A549 (cell line): ENCODE measurements at regions not wholly inside any gene's neighbourhood (a gene's known extent, or its start where the extent isn't known, plus 50 kb on each side); places are given as distances from the start of the nearest gene placed in this dataset.
"Not testable (repeated sequence)": the region's sequence is repeated elsewhere in the genome, so short reads cannot be mapped to it uniquely, and the experiment has no call there.

ENCODE experiments used
- ATAC-seq, 2 experiments: fragments of 200-7000 bp in 1 of 2; fragments of >200 bp in 1 of 2; cut with Nextera tagmentation in 1 of 2; cut with Tn5 transposase in 1 of 2; 3 replicates each; pipeline versions ENCODE4 v1.8.0 to v1.9.1; 2018 to 2020; ENCODE audit warnings: mild to moderate bottlenecking in 1 of 2, moderate library complexity in 1 of 2
- CTCF ChIA-PET: fragments of 300-600 bp; sonication (Branson Sonifier 250); formaldehyde crosslinking; extraction: SDS; loops from one replicate; lab custom pipeline; 2021; ENCODE audit warnings: antibody characterized with exemption, inconsistent platforms; lab: Yijun Ruan, JAX
- POLR2A ChIA-PET: fragments of 350-600 bp; formaldehyde crosslinking; extraction: SDS; loops from one replicate; lab custom pipeline; 2021; ENCODE audit warnings: antibody characterized with exemption, inconsistent platforms; lab: Yijun Ruan, JAX
- DNase-seq, 2 experiments: peaks; one replicate each; pipeline versions ENCODE4 v3.0.0 to v3.0.0-alpha.2; 2011 to 2016; ENCODE audit warnings: low read depth in 1 of 2, low spot score in 1 of 2
- FAIRE-seq: peaks from 2 replicates; lab custom pipeline; 2011; peaks lifted over from hg19 to GRCh38; lab: Jason Lieb, UNC
- H3K27ac ChIP-seq, 2 experiments: fragments of >200 bp; sonication (Bioruptor Twin); formaldehyde crosslinking; 3 replicates each; pipeline ENCODE4 v1.5.1; 2016 to 2017
- H3K4me1 ChIP-seq: fragments of >200 bp; sonication (Bioruptor Twin); formaldehyde crosslinking; 3 replicates; pipeline ENCODE4 v1.6.1; 2016
- H3K4me2 ChIP-seq: fragments of >200 bp; sonication (Bioruptor Twin); formaldehyde crosslinking; 3 replicates; pipeline ENCODE4 v1.6.1; 2016
- H3K4me3 ChIP-seq: fragments of >200 bp; sonication (Bioruptor Twin); formaldehyde crosslinking; 3 replicates; pipeline ENCODE4 v1.5.1; 2016
- H3K9me3 ChIP-seq: fragments of >200 bp; sonication (Bioruptor Twin); formaldehyde crosslinking; 3 replicates; pipeline ENCODE4 v1.6.1; 2016
- CBX2 ChIP-seq: fragments of 200-600 bp; sonication (generic); IDR thresholded peaks from 2 replicates; pipeline ENCODE4 v1.6.1; 2016; ENCODE audit warnings: low read depth, mild to moderate bottlenecking, borderline replicate concordance
- E2F6 ChIP-seq: IDR thresholded peaks from 2 replicates; pipeline ENCODE4 v1.6.1; 2012; ENCODE audit warnings: low read depth, borderline replicate concordance
- ESRRA ChIP-seq: fragments of 150-350 bp; IDR thresholded peaks from 2 replicates; pipeline ENCODE4 v1.6.1; 2014; ENCODE audit warnings: mild to moderate bottlenecking, low read length, borderline replicate concordance
- FOSB ChIP-seq: fragments of 250-450 bp; sonication (Bioruptor Pico); IDR thresholded peaks from 2 replicates; pipeline ENCODE4 v1.5.0; 2020; ENCODE audit warnings: mild to moderate bottlenecking, moderate library complexity
- HES2 ChIP-seq: fragments of >200 bp; sonication (Bioruptor Twin); formaldehyde crosslinking; IDR thresholded peaks from 2 replicates; pipeline ENCODE4 v1.6.1; 2016
- HOXB5 ChIP-seq: fragments of 250-450 bp; sonication (Bioruptor Pico); IDR thresholded peaks from 2 replicates; pipeline ENCODE4 v1.5.0; 2020; ENCODE audit warnings: mild to moderate bottlenecking, moderate library complexity
- KDM5A ChIP-seq: fragments of 200-600 bp; sonication (generic); IDR thresholded peaks from 2 replicates; pipeline ENCODE4 v1.6.1; 2016; ENCODE audit warnings: antibody characterized with exemption, mild to moderate bottlenecking
- MAFK ChIP-seq: fragments of 450-650 bp; IDR thresholded peaks from 2 replicates; pipeline ENCODE4 v1.6.1; 2014; ENCODE audit not compliant: partially characterized antibody
- RCOR1 ChIP-seq: fragments of 150-350 bp; IDR thresholded peaks from 2 replicates; pipeline ENCODE4 v1.6.1; 2014; ENCODE audit warnings: antibody characterized with exemption, low read length, low read depth
- RFX5 ChIP-seq: fragments of 450-650 bp; IDR thresholded peaks from 2 replicates; pipeline ENCODE4 v1.7.1; 2014; ENCODE audit warnings: antibody characterized with exemption, mild to moderate bottlenecking, moderate library complexity
- SREBF2 ChIP-seq: fragments of 450-650 bp; IDR thresholded peaks from 2 replicates; pipeline ENCODE4 v1.6.1; 2014; ENCODE audit warnings: mild to moderate bottlenecking, moderate library complexity
- ZFP36 ChIP-seq: fragments of 450-650 bp; IDR thresholded peaks from 2 replicates; pipeline ENCODE4 v1.6.1; 2014; ENCODE audit warnings: borderline replicate concordance; ENCODE audit not compliant: partially characterized antibody
- WGBS: methylation state at CpG from one replicate; pipeline ENCODE4 v1.1.6; 2017; ENCODE audit errors: missing lambda C conversion rate; 5-methylcytosine and 5-hydroxymethylcytosine counted together

- ChIA-PET POLR2A (no interaction called here), CTCF (interaction anchor here (0.7 to 3.9 kb wide), 23 partner anchors 9 to 290 kb away, joined by 3 to 31 read pairs (median 8); no protein-coding TSS in a partner anchor)
- Histone ChIP-seq H3K4me3 (no peak overlapping the region), H3K4me2 (peak overlapping the region; percentile 35; the same call in 1 of the 3 replicates), H3K9me3 (no peaks in the 10 kb centered on the region), H3K4me1 (peaks cover 5% of the 10 kb centered on the region; the same call in 1 of the 3 replicates), H3K27ac (no peak overlapping the region)
- FAIRE-seq (no peak), ATAC-seq (no peak), DNase-seq (no peak)
- WGBS: 62% methylated on average over 3 of the region's 3 CpGs
- TF ChIP-seq E2F6: no peak
- no peak for TF ChIP-seq SREBF2
These were observed 109.8 kb downstream of the GGTLC2 start for GRCh38 chr22:22754268-22754657.

- Histone ChIP-seq H3K9me3 (no peaks in the 10 kb centered on the region), H3K4me1 (peaks cover 5% of the 10 kb centered on the region; the same call in 1 of the 3 replicates), H3K4me3 (no peak overlapping the region), H3K4me2 (no peak overlapping the region), H3K27ac (no peak overlapping the region)
- TF ChIP-seq RCOR1: no peak
- TF ChIP-seq HES2: no peak
- ATAC-seq (no peak), FAIRE-seq (no peak), DNase-seq (no peak)
- 46% methylated on average over 6 of the region's 8 CpGs for WGBS
- POLR2A ChIA-PET: no interaction called here
- CTCF ChIA-PET: interaction anchor here (0.6 to 3.1 kb wide), 7 partner anchors 8 to 291 kb away, joined by 3 to 12 read pairs (median 4); no protein-coding TSS in a partner anchor
These were observed 110.8 kb downstream of the GGTLC2 start for GRCh38 chr22:22754961-22755777.

GRCh38 chr22:22755778-22756100 lies 111.3 kb downstream of the GGTLC2 start:
- ChIA-PET CTCF (interaction anchor here (0.6 to 1.8 kb wide), 6 partner anchors 15 to 199 kb away, joined by 3 to 5 read pairs (median 3); no protein-coding TSS in a partner anchor), POLR2A (no interaction called here)
- TF ChIP-seq KDM5A (no peak), ZFP36 (no peak)
- no peak for FAIRE-seq
- no peak for DNase-seq
- no peaks in the 10 kb centered on the region for H3K9me3 ChIP-seq
- H3K4me1 ChIP-seq: peaks cover 5% of the 10 kb centered on the region; the same call in 1 of the 3 replicates
- ATAC-seq: no peak
- no peak overlapping the region for H3K4me2 ChIP-seq
- no peak overlapping the region for H3K4me3 ChIP-seq
- H3K27ac ChIP-seq: no peak overlapping the region

GRCh38 chr22:22756109-22756508 lies 111.7 kb downstream of the GGTLC2 start:
- POLR2A ChIA-PET: no interaction called here
- no peak for ATAC-seq

GRCh38 chr22:22756551-22757201 lies 112.3 kb downstream of the GGTLC2 start:
- H3K27ac ChIP-seq, ATAC-seq, H3K9me3 ChIP-seq, POLR2A ChIA-PET, H3K4me1 ChIP-seq, H3K4me2 ChIP-seq, FAIRE-seq, DNase-seq, H3K4me3 ChIP-seq: not testable (repeated sequence)
- CTCF ChIA-PET: interaction anchor here (0.8 to 2.6 kb wide), 6 partner anchors 14 to 198 kb away, joined by 3 to 13 read pairs (median 4); no protein-coding TSS in a partner anchor
- WGBS: 68% methylated on average over 3 of the region's 3 CpGs

More at GRCh38 chr22:22756109-22756508, 111.7 kb downstream of the GGTLC2 start:
- TF ChIP-seq RFX5: no peak
- no peak for TF ChIP-seq ESRRA
- no peak for TF ChIP-seq MAFK
- TF ChIP-seq HOXB5 (CRISPR knock-in tag): no peak
- TF ChIP-seq HES2: no peak
- no peak for TF ChIP-seq RCOR1
- no peak for TF ChIP-seq CBX2
- TF ChIP-seq FOSB (CRISPR knock-in tag): no peak
- no peak overlapping the region for H3K27ac ChIP-seq
- WGBS: 49% methylated on average over 3 of the region's 3 CpGs
- peaks cover 5% of the 10 kb centered on the region; the same call in 1 of the 3 replicates for H3K4me1 ChIP-seq
- CTCF ChIA-PET: interaction anchor here (0.6 to 1.8 kb wide), 6 partner anchors 14 to 198 kb away, joined by 3 to 5 read pairs (median 3); no protein-coding TSS in a partner anchor
- H3K4me3 ChIP-seq: no peak overlapping the region
- FAIRE-seq: no peak
- DNase-seq: no peak
- H3K9me3 ChIP-seq: no peaks in the 10 kb centered on the region
- H3K4me2 ChIP-seq: no peak overlapping the region

GRCh38 chr22:22758101-22758807 lies 113.8 kb downstream of the GGTLC2 start:
- ATAC-seq, DNase-seq, FAIRE-seq, H3K27ac ChIP-seq, H3K4me2 ChIP-seq, POLR2A ChIA-PET, H3K9me3 ChIP-seq, H3K4me1 ChIP-seq, H3K4me3 ChIP-seq: not testable (repeated sequence)
- CTCF ChIA-PET: interaction anchor here (0.6 to 2.6 kb wide), 2 partner anchors 12 to 199 kb away, joined by 3 to 13 read pairs; partner anchors contain the start of gene PRAME
- WGBS: 50% methylated on average over 3 of the region's 6 CpGs
